Activated T-cell treated with anti-CD3 and anti-CD28 coated beads for 4 hours (primary cell): ENCODE measurements at regions not wholly inside any gene's neighbourhood (a gene's known extent, or its start where the extent isn't known, plus 50 kb on each side); places are given as distances from the start of the nearest gene placed in this dataset.
"Not testable (repeated sequence)": the region's sequence is repeated elsewhere in the genome, so short reads cannot be mapped to it uniquely, and the experiment has no call there.

Experiments used
- DNase-seq: peaks from one replicate; pipeline ENCODE4 v3.0.0-alpha.2; 2020

- DNase-seq, result no peak
Measured at GRCh38 chr2:128416806-128417205, 98.1 kb upstream of the HS6ST1 start.

- not testable (repeated sequence) for DNase-seq
Measured at GRCh38 chr2:128417264-128417663, 98.6 kb upstream of the HS6ST1 start.

GRCh38 chr2:128420131-128420530 lies 101.5 kb upstream of the HS6ST1 start:
- no peak for DNase-seq

- no peak for DNase-seq
Measured at GRCh38 chr2:128420776-128421175, 102.1 kb upstream of the HS6ST1 start.

- DNase-seq, result no peak
Measured at GRCh38 chr2:128421286-128421685, 102.6 kb upstream of the HS6ST1 start.

GRCh38 chr2:128421861-128422311 lies 103.2 kb upstream of the HS6ST1 start:
- no peak for DNase-seq

- DNase-seq, result no peak
Measured at GRCh38 chr2:128422571-128422970, 103.9 kb upstream of the HS6ST1 start.

GRCh38 chr2:128423788-128424165 lies 105.1 kb upstream of the HS6ST1 start:
- DNase-seq, result no peak

- no peak for DNase-seq
Measured at GRCh38 chr2:128424406-128425171, 105.9 kb upstream of the HS6ST1 start.

- DNase-seq, result no peak
Measured at GRCh38 chr2:128425216-128425615, 106.5 kb upstream of the HS6ST1 start.

GRCh38 chr2:128425731-128426620 lies 107.3 kb upstream of the HS6ST1 start:
- DNase-seq, result no peak

GRCh38 chr2:128427413-128427755 lies 108.7 kb upstream of the HS6ST1 start:
- no peak for DNase-seq

- no peak for DNase-seq
Measured at GRCh38 chr2:128428415-128428814, 109.7 kb upstream of the HS6ST1 start.

GRCh38 chr2:128432423-128432822 lies 113.8 kb upstream of the HS6ST1 start:
- no peak for DNase-seq

- DNase-seq, result no peak
Measured at GRCh38 chr2:128433911-128434550, 115.4 kb upstream of the HS6ST1 start.

GRCh38 chr2:128435576-128436478 lies 117.2 kb upstream of the HS6ST1 start:
- DNase-seq, result no peak

- no peak for DNase-seq
Measured at GRCh38 chr2:128436479-128437203, 118.0 kb upstream of the HS6ST1 start.

GRCh38 chr2:128437204-128437565 lies 118.5 kb upstream of the HS6ST1 start:
- no peak for DNase-seq

- DNase-seq, result no peak
Measured at GRCh38 chr2:128438091-128438490, 119.4 kb upstream of the HS6ST1 start.

- DNase-seq, result no peak
Measured at GRCh38 chr2:128438586-128438985, 119.9 kb upstream of the HS6ST1 start.

- DNase-seq, result no peak
Measured at GRCh38 chr2:128439031-128439790, 120.5 kb upstream of the HS6ST1 start.
